A172 (cell line): ENCODE measurements at regions not wholly inside any gene's neighbourhood (a gene's known extent, or its start where the extent isn't known, plus 50 kb on each side); places are given as distances from the start of the nearest gene placed in this dataset.
"Not testable (repeated sequence)": the region's sequence is repeated elsewhere in the genome, so short reads cannot be mapped to it uniquely, and the experiment has no call there.

Experiments used
- DNase-seq: peaks from one replicate; pipeline ENCODE4 v3.0.0-alpha.2; 2015; ENCODE audit warnings: low spot score

DNA sequence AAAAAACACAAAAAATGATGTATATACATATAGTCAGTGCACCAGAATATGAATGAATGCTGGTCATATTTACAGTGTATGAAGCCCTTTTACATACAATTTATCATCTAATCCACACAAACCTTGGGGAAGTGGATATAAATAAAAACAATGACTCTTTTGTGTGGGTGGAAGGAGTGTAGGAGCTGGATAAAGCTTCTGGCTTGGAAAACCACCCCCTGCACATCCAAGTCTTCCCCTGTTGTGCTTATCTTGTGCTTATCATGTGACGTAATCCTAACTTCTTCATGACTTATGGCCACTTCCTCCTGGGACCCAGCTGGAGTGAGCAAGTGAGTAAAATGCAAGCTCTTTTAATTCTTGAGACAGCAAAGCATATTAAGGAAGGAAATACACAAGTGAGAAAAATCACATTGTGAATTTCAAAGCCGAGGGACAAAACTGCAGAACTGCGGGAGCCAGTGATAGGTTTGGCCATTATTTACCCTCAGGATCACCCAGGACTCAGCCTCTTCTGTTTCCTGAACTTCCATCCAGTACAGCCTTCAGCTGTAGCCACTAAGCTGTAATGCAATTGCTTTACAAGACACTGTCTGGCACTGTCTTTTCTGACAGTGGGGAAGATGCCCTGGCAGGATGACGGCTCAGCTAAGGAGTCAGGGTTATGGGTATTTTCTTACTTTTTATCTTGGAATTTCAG, 104.0 kb upstream of the PPM1J start:
- peak; percentile 78 for DNase-seq

DNA sequence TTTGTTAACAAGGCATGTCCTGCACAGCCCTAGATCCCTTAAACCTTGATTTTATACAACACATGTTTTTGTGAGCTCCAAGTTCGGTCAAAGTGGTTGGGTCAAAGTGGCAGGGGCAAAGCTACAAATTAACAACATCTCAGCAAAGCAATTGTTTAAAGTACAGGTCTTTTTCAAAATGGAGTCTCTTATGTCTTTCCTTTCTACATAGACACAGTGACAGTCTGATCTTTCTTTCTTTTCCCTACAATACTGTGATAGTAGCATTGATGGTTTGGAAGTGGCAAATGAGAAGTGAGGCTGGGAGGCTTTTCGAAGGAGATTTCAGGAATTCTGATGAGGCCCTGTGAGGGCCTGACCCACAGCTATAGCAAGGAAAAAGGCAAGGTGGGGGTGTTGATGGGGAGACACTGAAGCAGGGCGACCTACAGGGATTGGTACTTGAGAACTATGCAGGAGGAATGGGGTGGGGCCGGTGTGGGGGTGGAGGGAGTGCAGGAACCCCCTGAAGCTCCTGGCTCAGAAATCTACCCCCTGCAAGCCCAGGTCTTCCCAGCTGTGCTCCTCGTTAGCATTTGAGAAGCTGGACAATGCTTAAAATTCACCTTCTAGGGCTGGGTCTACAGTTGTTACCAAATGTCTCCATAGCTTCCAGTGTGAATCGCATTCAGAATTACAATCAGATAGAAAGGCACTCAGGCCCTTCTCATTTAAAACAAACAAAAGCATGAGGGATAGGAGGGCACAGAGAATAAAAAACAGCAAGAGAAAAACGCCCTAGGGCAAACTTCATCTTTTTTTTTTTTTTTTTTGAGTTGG, 102.6 kb upstream of the PPM1J start:
- DNase-seq = no peak

DNA sequence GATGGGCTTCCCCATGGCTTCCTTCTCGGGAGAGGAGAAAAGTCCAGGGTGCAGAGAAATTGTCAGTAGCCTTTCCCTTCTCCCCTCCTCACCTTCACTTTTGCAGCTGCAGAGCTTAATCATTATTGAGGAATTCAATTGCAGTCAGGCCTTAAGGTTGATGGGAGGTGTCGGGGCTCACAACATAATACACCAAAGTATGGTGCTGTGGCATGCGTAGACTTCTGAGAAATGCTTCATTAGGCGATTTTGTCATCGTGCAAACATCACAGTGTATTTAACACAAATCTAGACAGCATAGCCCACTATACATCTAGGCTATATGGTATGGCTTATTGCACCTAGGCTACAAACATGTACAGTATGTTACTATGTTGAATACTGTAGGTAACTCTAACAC, 100.2 kb upstream of the PPM1J start:
- DNase-seq = no peak

DNA sequence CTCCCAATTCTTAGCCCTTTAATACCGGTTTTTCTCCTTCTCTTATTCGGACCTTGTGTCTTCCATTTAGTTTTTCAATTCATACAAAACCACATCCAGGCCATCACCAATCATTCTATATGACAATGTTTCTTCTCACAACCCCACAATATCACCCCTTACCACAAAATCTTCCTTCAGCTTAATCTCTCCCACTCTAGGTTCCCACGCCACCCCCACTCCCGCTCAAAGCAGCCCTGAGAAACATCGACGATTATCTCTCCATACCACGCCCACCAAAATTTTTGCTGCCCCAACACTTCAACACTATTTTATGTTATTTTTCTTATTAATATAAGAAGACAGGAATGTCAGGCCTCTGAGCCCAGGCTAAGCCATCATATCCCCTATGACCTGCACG, 99.5 kb upstream of the PPM1J start:
- not testable (repeated sequence) for DNase-seq

DNA sequence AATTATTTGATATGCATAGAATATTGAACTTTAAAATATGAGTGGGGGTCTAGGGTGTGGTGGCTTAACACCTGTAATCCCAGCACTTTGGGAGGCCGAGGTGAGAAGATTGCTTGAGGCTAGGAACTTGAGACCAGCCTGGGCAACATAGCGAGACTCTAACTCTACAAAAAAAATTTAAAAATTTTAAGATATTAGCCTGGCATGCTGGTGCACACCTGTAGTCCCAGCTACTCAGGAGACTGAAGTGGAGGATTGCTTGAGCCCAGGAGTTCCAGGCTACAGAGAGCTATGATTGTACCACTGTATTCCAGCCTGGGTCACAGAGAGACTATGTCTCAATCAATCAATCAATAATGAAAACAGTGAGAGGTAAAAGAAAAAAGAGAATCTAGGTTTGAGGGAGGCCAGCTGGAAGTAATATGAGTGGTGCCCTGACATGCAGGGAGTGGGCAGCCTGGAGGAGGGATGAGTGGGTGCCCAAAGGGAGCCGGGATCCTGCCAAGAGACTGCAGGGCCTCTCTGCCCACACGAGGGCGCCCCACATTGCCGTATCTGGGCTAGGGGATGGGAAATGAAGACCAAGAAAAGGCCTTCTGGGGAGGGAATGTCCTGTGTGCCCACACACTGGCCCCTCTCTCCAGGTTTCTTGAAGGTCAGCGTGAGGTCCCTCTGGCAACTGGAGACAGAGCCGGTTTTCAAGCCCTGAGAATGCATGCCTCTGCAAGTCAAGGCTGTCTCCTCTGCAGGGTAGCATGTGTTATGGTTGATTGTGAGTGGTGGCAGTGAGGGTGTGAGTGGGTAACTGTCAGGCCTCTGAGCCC, 93.9 kb upstream of the PPM1J start:
- DNase-seq = peak; percentile 55

DNA sequence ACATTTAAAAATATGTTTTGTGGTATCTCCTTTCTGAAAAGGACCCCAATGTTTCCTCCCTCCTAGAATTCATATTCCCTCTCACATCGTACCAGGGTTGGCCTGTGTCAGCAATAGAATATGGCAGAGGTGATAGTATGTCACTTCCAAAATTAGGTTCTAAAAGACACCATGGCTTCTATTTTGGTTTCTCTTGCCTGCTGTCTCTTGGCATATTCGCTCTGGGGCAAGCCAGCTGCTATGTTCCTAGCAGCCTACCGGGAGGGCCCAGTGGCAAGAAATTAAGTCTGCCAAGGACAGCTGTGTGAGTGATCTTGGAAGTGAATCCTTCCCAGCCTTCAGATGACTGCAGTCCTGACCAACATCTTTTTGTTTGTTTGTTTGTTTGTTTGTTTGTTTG, 92.9 kb upstream of the PPM1J start:
- no peak for DNase-seq

DNA sequence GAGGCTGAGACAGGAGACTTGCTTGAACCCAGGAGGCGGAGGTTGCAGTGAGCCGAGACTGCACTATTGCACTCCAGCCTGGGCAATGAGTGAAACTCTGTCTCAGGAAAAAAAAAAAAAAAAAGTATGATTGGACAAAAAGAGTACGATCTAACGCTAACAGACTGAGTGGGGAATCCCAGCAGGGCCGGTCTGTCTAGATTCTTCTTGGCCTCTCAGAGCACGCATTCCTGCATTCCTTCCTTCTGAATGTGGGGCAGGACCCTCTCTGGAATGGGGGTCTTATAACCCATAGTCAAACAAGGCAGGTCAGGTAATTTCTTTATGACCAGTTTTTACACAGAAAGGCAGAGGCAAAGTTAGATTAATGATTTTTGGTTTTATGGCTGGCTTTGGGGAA, 92.0 kb upstream of the PPM1J start:
- DNase-seq = no peak

DNA sequence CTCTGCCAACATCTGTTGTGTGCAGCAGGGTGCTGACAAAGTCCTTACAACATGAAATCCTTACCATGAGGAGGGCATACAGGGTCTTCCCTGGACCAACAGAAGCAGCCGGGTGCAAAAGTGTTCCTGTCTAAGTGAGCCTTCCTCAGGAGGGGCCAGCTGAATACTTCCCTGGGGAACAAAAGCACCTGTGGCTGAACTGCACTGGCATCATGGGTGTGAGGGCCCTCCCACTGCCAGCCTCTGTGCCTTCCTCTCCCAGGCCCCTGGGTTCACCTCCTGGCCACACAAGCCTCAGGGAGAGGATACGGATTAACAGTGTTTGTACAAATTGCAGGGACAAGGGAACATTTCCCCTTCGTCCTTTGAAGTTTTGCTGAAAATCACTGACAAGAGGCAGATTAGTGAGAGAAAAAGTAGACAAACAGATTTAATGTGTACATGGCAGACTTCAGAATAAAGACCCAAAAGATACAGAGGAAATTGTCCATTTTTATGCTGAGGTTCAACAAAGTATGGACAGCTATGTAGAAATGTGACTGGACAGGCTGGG, 91.0 kb upstream of the PPM1J start:
- no peak for DNase-seq

DNA sequence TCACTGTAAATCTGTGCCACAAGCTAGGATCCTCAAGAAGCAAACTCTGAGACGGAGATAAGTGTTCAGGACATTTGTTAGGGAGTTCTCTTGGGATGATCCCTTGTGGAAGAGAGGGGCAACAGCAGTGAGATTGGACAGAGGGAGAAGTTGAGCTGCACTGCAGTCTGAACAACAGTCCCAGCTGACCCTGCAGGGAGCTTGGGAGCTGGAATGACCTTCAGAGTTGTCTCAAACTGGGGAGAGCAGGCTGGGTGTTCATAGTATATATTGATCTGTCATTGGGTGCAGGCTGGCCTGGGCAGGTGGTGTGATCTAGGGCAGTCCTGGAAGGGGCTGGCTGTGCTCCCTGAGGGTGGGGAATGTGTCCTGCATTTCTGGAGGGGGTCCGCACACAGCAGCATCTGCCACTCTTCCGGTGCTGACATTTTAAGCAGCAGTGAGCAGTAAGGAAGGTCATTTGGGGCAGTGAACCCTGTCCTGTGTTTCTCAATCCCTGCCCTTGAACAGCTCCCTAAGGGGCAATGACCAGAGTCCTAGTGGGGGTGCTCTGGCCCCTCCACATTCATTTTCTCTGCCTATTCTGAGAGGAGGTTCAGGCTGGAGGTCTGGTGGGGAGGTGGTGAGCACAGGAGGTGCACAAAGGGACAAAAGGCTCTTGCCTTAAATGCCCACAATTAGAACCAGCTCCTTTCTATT, 90.2 kb upstream of the PPM1J start:
- DNase-seq = no peak

DNA sequence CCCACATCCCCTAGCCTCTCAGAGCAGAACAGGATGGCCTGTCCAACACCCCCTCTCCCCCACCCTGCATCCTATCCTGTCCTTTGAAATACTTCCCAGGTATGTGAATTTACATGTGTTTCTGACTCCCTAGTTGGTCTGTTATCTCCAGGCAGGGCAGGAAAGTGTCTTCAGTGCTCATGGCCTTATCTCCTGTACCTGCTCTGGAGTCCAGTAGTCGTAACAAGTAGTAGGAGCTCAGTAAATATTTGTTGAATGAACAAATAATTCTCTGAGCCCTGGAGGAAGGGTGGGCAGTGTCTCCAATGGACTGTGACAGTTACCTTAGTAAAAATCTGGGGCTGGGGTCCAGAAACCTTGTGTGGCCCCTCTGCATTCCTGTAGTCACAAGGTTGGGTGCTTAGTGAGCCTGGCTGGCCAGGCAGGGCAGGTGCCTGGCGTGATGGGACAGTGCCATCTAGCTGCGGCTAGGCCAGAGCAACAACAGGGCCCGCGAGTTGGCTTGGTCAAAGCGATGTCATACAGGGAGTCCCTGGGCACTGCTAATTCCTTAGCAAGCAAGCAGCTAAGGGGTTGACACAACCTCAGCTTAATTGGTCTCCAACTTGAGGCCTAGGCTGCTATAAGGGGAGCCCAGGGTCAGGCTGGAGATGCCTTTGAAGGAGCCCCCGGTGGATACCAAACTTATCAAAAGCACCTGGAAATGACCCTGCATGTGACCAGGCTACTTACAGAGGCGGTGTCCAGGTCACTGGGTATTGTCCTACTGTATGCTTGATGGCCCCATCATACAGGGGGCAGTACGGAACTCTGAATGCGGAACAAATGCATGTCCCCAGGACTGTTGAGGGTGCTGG, 89.0 kb upstream of the PPM1J start:
- DNase-seq = peak; percentile 72

DNA sequence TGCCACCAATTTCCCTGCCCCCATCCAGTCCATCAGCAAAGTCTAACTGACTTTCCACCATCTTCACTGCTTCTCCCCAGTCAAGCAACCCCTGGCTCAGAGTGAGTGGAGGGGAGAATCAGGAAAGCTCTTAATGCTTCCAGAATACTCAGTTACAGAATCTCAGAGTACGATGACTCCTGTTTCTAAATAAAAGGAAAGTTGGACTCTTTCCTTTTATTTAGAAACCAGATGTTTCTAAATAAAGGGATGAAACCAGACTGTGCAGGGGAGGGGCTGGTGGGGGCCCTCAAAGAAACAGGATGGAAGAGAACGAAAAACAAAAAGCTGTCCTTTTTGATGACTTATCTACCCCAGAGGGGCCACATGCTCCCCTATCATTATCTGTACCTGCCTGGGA, 85.2 kb upstream of the PPM1J start:
- no peak for DNase-seq

DNA sequence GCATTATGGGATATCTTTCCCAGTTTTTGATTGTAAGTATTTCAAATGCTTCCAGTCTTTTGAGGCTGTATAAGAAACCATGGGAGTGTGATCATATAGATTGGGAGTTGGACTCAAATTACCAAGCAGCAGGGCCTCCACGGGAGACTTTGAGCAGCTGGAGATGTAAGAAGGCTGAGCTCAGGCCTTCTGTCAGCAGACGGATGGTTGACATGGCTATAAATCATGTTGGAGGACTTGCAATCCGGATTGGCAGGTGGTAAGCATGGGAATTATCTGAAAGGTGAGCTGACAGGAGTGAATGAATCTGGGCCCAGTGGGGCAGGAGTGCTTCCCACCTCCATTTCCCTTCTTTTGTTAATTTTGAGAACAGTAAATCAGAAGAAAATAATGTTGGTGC, 83.2 kb upstream of the PPM1J start:
- DNase-seq = no peak

DNA sequence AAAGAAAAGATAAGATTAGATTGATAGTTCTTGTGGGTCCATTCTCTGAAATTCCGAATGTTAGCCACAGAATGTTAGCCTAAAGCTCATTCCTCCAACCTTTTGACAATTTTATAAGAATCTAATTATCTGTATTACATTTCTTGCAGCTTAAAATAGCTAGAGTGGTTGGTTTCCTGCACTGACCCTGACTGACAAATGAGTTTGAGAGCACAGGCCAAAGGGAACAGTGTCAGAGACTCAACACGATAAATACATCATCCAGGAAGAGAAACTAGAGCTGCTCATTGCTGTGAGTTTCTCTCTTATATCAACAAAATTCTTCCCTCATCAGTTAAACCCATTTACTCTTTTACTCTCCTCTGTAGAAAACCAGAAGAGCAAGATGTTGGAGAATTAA, 82.1 kb upstream of the PPM1J start:
- DNase-seq = no peak

DNA sequence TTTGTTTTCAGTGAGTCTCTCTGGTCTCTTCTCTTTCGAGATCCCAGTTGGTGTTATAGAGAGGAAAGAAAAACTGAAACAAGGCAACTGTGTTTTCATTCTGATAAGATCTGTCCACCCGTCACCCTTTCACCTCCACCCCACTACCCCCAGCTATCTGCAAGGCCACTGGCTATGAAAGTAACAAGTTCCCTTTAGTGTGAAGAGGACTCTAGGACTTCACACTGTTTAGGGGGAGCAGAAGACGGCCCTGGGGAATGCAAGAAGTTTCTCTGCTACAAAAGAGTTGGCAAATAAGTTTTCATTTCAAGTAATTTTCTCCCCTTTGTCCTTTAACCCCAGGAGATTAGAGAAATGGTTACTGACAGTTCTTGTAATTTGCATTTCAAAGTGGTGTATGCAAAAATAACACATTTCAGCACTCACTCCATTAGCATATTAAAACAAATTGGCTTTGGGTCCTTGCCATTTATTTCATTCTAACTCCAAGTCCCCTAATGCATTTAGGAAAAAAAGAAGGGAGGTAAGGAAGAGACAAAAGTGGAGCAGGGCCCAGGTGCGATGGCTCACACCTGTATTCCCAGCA, 79.6 kb upstream of the PPM1J start:
- DNase-seq = no peak

DNA sequence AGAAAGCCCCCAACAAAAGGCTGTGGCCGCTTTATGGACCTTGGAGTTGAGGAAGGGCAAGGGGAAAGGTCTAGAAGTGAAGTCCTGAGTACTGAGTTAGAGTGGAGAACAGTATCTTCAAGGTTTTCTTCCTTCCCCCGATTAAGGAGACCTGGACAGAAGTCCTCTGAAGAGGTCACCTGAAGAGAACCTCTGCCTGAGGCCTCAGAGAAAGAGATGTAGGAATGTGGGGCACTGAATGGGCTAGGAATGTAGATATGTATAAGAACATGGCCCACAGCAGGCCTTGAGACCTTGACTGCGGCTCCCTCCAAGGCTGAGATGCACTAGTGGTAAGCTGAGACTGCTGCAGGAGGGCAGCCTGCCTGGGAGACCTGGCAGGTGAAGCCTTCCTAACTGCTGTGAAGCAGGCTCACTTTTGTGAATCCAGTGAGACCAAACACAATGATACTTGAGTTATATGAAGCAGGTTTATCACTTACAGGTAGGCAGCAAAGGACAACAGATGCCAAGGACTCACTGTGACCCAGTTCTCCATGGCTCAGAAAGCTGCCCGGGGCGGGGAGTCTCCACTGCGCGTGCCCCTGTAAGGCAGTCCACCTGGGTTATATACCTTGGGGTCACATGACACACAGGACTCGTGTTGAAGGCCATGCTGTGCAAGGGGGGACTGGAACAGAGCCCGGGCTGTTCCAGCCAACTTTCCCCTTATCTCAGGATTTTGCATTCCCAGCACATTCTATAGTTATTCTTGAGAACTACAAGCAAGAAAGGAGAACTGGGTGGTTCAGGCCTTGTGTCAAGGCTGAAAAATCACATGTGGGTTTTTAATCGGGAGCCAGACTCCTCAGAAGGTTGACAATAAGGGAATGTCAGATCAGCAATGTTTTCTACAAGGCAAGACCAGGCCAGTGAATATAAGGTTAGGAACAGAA, 78.8 kb upstream of the PPM1J start:
- no peak for DNase-seq

DNA sequence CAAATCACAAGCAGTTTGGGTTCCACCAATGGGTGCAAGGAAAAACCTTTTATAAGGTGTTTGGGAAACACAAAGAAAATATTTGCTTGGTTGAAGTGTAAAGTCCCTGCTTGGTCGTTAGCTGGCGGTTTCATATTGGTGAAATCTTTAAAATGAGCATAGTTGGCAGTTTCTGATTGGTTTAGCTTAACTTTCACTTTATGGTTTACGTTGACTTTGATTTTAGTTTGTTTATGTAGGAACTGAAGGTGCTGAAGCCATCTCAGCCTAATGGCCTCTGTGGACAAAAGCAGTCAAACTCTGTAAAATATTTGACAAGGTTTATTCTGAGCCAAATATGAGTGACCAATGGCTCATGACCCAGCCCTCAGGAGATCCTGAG, 76.6 kb upstream of the PPM1J start:
- DNase-seq = peak; percentile 31

DNA sequence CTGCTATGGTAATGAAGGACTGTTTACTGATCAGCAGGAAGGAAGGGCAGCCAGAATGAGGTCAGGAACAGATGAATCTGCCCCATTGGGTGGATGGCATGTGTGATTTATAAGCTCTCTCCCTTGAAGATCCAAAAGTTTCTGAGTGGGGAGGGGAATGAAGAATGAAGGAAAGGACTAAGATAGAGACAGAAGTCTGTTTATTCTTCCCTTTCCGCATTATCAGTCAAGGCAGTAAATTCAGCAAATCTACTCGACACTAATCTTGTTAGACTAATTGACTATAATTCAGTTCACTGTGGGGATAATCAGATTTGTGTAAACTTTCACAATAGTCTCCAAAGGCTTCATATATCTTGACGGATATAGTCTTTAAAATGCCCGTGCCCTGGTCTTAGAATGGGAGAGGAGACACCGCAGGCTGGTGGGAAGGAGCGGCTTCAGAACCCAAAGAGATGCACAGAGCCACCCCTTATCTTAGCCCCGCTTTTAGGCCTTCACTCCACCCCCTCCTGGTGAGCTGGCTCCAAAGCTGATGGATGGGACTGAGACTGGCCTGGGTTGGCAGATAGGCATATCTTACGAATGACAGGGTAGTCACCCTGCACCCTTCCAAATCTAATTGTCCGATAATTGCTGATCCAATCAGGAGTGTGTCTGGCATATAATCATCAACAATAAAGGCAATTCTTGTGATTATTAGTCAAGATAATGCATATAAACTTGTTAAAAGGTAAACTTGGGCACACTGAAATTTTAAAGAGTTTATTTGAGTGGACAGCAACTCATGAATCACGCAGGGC, 76.0 kb upstream of the PPM1J start:
- no peak for DNase-seq

DNA sequence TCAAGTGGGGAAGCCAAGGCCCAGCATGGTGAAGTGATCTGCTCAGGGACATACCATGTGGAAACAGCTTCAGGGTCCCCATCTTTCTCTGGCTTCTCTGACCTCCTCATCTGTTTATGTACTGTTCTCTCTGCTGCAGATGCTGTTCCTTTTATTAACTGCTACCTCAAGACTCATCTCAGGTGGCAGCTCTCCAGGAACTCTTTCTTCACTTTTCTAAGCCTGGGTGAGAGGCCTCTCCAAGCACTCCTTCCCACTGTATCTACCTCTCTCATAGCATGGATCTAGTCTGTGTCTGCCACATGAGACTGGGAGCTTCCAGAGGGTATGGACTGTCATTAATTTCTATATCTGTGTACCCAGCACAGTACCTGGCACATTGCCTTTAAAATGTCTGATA, 73.4 kb upstream of the PPM1J start:
- DNase-seq = no peak
